Right lung (tissue), 2 donors: ENCODE measurements at regions not wholly inside any gene's neighbourhood (a gene's known extent, or its start where the extent isn't known, plus 50 kb on each side); places are given as distances from the start of the nearest gene placed in this dataset.
"Not testable (repeated sequence)": the region's sequence is repeated elsewhere in the genome, so short reads cannot be mapped to it uniquely, and the experiment has no call there.

Experiments used
- DNase-seq, 2 donors: peaks; one replicate each; pipeline ENCODE4 v3.0.0-alpha.2; 2013

- DNase-seq: not testable (repeated sequence)
Measured at GRCh38 chr12:102666176-102666575, 185.8 kb upstream of the IGF1 start.

- DNase-seq: no peak
Measured at GRCh38 chr12:102659200-102659911, 179.0 kb upstream of the IGF1 start.

DNA sequence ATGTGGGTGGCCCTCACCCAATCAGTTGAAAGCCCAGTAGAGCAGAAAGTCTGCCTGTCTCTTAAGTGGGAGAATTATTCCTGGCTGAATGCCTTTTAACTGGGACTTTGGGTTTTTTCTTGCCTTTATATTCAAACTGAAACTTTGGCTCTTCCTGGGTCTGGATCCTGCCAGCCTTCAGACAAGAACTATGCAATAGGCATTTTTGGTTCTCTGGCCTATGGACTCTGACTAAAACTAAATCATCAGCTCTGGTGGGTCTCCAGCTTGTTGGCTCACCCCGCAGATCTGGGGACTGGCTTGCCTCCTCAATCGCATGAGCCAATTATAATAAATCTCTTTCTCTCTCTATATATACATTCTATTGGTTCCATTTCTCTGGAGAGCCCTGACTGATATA, 173.0 kb upstream of the IGF1 start:
- DNase-seq: no peak

DNA sequence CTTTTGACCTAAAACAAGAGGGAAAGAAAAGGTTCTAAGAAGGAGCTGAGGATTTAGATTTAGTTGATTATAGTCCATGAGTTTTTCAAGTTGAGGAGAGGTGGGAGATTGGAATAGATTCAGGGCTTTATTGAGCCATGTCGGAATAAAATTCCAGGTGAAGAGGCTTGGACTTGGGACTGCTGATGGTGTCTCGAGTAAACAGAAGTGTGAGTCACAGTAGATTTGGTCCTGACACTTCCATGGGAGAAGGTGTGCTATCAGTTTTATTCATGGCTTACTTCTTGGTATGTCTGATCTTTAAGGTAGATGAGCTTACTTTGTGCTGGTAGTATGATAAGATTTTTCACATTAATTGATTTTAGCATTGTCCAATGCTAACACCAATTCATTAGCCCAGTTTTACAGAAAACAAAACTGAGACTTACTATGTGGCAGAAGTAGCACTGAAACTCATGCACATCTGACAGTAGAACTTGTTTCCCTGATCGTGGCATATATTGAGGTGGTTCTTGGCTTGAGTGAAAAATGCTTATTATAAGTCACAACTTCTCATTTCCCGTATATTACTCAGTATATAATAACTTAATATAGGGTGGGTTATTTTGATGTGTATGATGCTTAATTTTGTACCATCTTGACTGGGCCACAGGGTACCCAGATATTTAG, 172.4 kb upstream of the IGF1 start:
- DNase-seq: no peak

GRCh38 chr12:102645968-102646367, 165.6 kb upstream of the IGF1 start:
- no peak for DNase-seq

GRCh38 chr12:102643879-102644575, 163.7 kb upstream of the IGF1 start:
- no peak for DNase-seq

DNA sequence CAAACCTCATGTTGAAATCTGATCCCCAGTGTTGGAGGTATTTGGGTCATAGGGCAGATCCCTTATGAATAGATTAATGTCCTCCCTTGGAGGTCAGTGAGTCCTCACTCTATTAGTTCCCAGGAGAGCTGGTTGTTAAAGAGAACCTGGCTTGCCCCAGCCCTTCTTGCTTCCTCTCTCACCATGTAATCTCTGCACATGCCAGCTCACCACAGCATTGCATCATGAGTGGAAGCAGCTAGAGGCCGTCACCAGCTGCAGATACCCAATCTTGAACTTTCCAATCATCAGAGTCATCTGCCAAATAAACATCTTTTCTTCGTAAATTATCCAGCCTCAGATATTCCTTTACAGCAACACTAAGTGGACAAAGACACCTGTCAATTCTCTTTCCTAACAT, 161.8 kb upstream of the IGF1 start:
- no peak for DNase-seq

GRCh38 chr12:102640658-102641057, 160.3 kb upstream of the IGF1 start:
- DNase-seq: not testable (repeated sequence)

DNA sequence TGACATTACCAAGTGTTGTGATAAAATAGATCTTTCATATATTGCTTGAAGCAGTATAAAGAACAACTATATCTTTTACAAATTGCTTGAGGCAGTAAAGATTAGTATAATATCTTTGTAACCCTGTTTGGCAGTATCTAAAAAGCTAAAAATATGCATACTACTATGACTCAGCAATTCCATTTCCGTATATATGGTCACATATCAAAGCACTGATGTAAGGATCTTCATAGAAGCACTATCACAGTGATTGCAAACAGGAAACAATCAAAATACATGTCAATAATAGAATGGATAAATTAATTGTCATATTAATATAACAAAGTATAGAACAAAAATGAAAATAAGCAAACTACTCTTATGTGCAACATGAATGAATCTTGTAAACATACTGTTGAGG, 158.4 kb upstream of the IGF1 start:
- no peak for DNase-seq

- no peak for DNase-seq
Measured at GRCh38 chr12:102633981-102634605, 153.7 kb upstream of the IGF1 start.

GRCh38 chr12:102631274-102631673, 150.9 kb upstream of the IGF1 start:
- no peak for DNase-seq

- no peak for DNase-seq
Measured at GRCh38 chr12:102629262-102629888, 149.0 kb upstream of the IGF1 start.

GRCh38 chr12:102625819-102626218, 145.5 kb upstream of the IGF1 start:
- no peak for DNase-seq

GRCh38 chr12:102622618-102623017, 142.3 kb upstream of the IGF1 start:
- DNase-seq: no peak

DNA sequence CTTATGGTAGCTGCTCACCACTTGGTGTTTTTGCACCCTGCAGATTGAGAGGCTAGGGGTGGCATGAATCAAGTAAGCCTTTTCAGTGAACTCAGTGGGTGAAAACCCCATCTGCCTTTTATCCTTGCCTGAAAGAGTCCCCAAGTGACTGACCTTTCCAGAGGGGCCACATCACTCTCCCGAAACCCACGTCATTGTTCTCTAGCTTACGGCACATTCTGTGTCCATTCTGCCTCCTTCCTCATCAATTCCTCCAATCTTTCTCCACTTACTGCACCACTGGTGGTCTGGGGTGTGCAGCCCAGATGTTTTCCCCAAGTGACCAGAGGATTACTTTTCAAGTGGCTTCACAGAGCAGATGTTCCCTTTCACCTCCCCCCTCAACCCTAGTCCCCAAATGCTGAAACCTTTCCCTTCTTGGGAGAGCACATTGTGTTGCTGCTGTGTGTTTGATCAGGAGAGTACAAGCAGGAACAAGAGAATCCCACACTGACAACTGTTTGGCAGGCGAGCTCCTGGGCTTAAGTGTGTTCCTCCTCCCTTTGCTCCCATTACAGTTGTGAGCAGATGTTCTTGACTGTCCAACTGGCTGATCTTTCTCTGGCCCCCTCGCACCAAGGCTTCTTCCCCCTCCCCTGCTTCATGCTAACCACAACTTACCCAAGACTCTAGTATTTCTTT, 138.0 kb upstream of the IGF1 start:
- DNase-seq: no peak

DNA sequence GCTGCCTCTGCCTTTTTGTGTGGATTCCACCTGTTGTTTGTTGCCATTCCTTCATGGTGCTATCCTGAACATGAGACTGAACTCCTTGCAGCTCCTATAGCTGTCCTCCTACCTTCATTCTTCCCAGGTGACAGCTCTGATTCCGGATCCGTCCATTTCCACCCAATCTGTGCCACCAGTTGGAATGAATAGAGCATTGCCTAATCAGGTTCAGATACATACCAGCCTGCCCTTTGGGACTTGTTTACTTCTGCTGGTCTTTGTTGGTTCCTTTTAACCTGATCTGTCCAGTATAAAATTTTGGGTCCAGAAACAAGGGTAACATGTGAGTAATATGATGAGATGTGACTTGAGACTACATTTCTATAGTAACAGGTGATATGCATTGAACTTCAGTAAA, 136.3 kb upstream of the IGF1 start:
- no peak for DNase-seq

DNA sequence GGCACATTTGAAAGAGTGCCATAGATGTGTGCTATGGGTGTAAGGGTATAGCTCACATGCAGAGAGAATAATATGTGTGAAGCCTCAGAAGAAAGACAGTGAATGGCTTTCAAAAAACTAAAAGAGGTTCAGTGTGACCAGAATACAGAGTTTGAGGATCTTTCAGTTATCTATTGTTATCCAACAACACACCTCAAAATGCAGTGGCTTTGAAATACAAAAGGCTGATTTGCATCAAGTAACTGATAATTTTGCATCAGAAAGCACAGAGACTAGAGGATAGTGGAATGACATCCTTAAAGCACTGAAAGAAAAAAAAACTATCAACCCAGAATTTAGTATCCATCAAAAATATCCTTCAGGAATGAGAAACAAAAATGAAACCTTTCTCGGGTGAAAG, 131.6 kb upstream of the IGF1 start:
- DNase-seq: no peak

DNA sequence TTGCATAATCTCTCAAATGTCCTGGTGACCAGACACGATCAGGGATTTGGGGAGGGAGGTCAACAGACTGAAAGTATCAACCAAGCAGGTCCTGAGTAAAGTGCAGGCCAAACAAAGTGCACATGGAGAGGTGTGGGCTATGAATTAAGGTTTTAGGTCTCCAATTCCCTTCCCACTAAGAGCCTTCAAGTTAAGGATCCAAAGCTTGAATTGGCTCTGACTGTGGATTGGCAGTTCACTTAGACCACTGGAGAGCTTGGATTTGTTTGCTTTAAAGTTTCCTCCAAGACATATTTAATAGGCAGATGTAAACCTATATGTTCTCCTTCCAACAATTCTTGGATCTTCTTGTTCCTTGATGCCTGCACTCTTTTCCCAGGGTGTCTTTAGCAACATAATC, 129.6 kb upstream of the IGF1 start:
- DNase-seq: no peak

DNA sequence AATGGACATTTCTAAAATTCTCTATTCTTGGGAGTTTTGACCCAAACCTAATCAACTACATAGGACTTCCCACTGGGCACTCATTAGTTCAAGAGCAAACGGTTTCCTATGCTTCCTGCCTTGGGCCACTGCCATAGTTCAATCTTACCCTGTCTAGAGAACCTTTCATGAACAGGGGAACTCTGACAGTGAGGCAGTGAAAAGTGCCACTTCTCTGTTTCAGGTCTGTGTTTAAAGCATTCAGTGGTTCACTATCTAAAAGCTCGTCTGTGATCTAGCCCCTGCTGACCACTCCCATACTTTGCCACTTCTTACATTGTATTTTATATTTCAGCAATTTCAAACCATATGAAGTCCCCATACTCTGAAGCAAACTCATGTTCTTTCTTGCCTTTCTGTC, 122.7 kb upstream of the IGF1 start:
- no peak for DNase-seq

DNA sequence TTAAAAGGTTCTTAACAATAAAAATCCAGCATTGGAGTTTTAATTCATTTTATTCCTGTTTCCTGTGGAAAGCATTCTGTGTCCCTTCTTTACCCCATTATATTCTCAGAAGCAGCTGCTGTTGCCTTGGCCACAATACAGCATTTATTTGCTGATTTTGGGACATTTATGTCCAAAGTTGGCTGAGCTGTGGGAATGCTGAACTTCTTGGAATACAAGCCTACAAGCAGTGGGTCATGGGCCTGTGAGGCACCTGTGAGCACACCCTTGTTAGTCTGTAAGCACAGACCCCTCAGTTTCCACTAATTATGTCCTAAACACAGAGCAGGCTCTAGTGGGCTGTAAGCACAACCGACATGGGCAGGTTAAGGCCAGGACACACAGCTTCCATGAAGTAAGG, 122.2 kb upstream of the IGF1 start:
- peak; percentile 6 to 11 for DNase-seq

GRCh38 chr12:102601621-102602020, 121.3 kb upstream of the IGF1 start:
- no peak for DNase-seq

GRCh38 chr12:102596687-102597086, 116.3 kb upstream of the IGF1 start:
- DNase-seq: no peak
